Neural progenitor cell (in vitro differentiated cells): ENCODE measurements at regions not wholly inside any gene's neighbourhood (a gene's known extent, or its start where the extent isn't known, plus 50 kb on each side); places are given as distances from the start of the nearest gene placed in this dataset.
A peak's percentile ranks its signal among the peaks of the same experiment; 100 is the strongest.

ENCODE experiments used
- DNase-seq: peaks from one replicate; pipeline ENCODE4 v3.0.0-alpha.2; 2016; ENCODE audit warnings: low spot score
- H2AFZ ChIP-seq: fragments of 200-600 bp; sonication (generic); replicated peaks from 2 replicates; pipeline ENCODE4 v1.6.1; 2016; ENCODE audit warnings: antibody characterized with exemption
- H3F3A ChIP-seq: fragments of 200-600 bp; sonication (generic); 2 replicates; pipeline ENCODE4 v1.6.1; 2016; ENCODE audit warnings: antibody characterized with exemption, low read depth
- H3K27ac ChIP-seq: fragments of 200-600 bp; sonication (generic); 2 replicates; pipeline ENCODE4 v1.5.1; 2016; ENCODE audit warnings: mild to moderate bottlenecking
- H3K27me3 ChIP-seq: fragments of 200-600 bp; sonication (generic); 2 replicates; pipeline ENCODE4 v1.6.1; 2016; ENCODE audit warnings: mild to moderate bottlenecking, moderate library complexity
- H3K36me3 ChIP-seq: fragments of 200-600 bp; sonication (generic); 2 replicates; pipeline ENCODE4 v1.5.1; 2016
- H3K4me1 ChIP-seq: fragments of 200-600 bp; sonication (generic); 2 replicates; pipeline ENCODE4 v1.6.1; 2016; ENCODE audit warnings: mixed run types
- H3K4me2 ChIP-seq: fragments of 200-600 bp; sonication (generic); 2 replicates; pipeline ENCODE4 v1.6.1; 2016
- H3K4me3 ChIP-seq: fragments of 200-600 bp; sonication (generic); 2 replicates; pipeline ENCODE4 v1.5.1; 2016
- H3K79me2 ChIP-seq: fragments of 200-600 bp; sonication (generic); 2 replicates; pipeline ENCODE4 v1.6.1; 2016; ENCODE audit warnings: low read depth
- H3K9ac ChIP-seq: fragments of 200-600 bp; sonication (generic); 2 replicates; pipeline ENCODE4 v1.6.1; 2016
- H3K9me3 ChIP-seq: fragments of 200-600 bp; sonication (generic); 2 replicates; pipeline ENCODE4 v1.5.1; 2016; ENCODE audit warnings: low read depth
- H4K20me1 ChIP-seq: fragments of 200-600 bp; sonication (generic); 2 replicates; pipeline ENCODE4 v1.6.1; 2016; ENCODE audit warnings: low read depth
- H3K27ac Mint-ChIP-seq: 3 replicates; pipeline ENCODE4 v1.8.0; 2021; ENCODE audit warnings: mixed read lengths
- H3K27me3 Mint-ChIP-seq: 2 replicates; pipeline ENCODE4 v1.8.0; 2022; ENCODE audit warnings: low read depth, mild to moderate bottlenecking, inconsistent platforms, moderate library complexity, mixed read lengths; ENCODE audit not compliant: insufficient read depth
- H3K36me3 Mint-ChIP-seq: 3 replicates; pipeline ENCODE4 v1.8.0; 2021; ENCODE audit warnings: mixed read lengths
- H3K4me1 Mint-ChIP-seq: 3 replicates; pipeline ENCODE4 v1.8.0; 2021; ENCODE audit warnings: mixed read lengths
- H3K4me3 Mint-ChIP-seq: 3 replicates; pipeline ENCODE4 v1.8.0; 2021; ENCODE audit warnings: mild to moderate bottlenecking, moderate library complexity, mixed read lengths
- H3K9me3 Mint-ChIP-seq: 3 replicates; pipeline ENCODE4 v1.8.0; 2020; ENCODE audit warnings: mixed read lengths
- EZH2 ChIP-seq: fragments of 200-600 bp; sonication (generic); IDR thresholded peaks from 2 replicates; pipeline ENCODE4 v1.6.1; 2017; ENCODE audit warnings: antibody characterized with exemption, mild to moderate bottlenecking, moderate library complexity
- EZH2phosphoT487 ChIP-seq: fragments of 200-600 bp; sonication (generic); IDR thresholded peaks from 2 replicates; pipeline ENCODE4 v1.6.1; 2017; ENCODE audit warnings: antibody characterized with exemption
- TF ChIP-seq, protein P1 (sequence below): fragments of 200-600 bp; sonication (generic); IDR thresholded peaks from 2 replicates; pipeline ENCODE4 v1.5.1; 2017; ENCODE audit warnings: antibody characterized with exemption, mild to moderate bottlenecking

DNA sequence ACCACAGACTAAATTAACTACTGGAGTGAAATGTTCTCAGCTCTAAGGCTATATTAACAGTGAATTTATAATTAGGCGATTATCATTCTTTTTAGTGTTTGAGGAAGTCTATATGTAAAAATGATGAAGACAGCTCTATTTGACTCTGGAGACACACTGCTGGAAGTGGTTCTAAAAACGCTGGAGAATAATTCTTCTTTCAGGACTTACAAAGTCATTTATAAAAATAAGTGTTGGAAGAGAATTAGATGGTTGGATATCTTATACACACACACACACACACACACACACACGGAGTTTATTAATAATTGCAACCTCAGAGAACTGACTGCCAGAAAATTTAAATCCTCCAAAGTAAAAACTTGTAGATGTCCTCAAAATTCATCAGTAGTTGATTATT is 1171.3 kb downstream of the EFNB2 start:
- DNase-seq: no peak
- no peaks in the 10 kb centered on the region for H3K27me3 ChIP-seq
- Mint-ChIP-seq H3K4me3 (peak overlapping the region; percentile 62), H3K4me1 (peaks cover 42% of the 10 kb centered on the region), H3K27ac (peak overlapping the region; percentile 95), H3K36me3 (peaks cover 6% of the 10 kb centered on the region), H3K27me3 (peaks cover 2% of the 10 kb centered on the region), H3K9me3 (peaks cover 5% of the 10 kb centered on the region)
- no peak overlapping the region for H3K27ac ChIP-seq
- no peaks in the 10 kb centered on the region for H3K36me3 ChIP-seq
- peak overlapping the region; percentile 44 for H3K4me2 ChIP-seq
- H3K4me3 ChIP-seq: no peak overlapping the region
- peak overlapping the region; percentile 23 for H2AFZ ChIP-seq
- peaks cover 12% of the 10 kb centered on the region for H3K4me1 ChIP-seq
- H3K9ac ChIP-seq: no peak overlapping the region
- no peaks in the 10 kb centered on the region for H3K79me2 ChIP-seq
- no peaks in the 10 kb centered on the region for H4K20me1 ChIP-seq
- TF ChIP-seq EZH2phosphoT487 (no peak), EZH2 (no peak)
- TF ChIP-seq, protein P1, sequence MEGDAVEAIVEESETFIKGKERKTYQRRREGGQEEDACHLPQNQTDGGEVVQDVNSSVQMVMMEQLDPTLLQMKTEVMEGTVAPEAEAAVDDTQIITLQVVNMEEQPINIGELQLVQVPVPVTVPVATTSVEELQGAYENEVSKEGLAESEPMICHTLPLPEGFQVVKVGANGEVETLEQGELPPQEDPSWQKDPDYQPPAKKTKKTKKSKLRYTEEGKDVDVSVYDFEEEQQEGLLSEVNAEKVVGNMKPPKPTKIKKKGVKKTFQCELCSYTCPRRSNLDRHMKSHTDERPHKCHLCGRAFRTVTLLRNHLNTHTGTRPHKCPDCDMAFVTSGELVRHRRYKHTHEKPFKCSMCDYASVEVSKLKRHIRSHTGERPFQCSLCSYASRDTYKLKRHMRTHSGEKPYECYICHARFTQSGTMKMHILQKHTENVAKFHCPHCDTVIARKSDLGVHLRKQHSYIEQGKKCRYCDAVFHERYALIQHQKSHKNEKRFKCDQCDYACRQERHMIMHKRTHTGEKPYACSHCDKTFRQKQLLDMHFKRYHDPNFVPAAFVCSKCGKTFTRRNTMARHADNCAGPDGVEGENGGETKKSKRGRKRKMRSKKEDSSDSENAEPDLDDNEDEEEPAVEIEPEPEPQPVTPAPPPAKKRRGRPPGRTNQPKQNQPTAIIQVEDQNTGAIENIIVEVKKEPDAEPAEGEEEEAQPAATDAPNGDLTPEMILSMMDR: no peak
- no peaks in the 10 kb centered on the region for H3K9me3 ChIP-seq
- H3F3A ChIP-seq: no peaks in the 10 kb centered on the region

DNA sequence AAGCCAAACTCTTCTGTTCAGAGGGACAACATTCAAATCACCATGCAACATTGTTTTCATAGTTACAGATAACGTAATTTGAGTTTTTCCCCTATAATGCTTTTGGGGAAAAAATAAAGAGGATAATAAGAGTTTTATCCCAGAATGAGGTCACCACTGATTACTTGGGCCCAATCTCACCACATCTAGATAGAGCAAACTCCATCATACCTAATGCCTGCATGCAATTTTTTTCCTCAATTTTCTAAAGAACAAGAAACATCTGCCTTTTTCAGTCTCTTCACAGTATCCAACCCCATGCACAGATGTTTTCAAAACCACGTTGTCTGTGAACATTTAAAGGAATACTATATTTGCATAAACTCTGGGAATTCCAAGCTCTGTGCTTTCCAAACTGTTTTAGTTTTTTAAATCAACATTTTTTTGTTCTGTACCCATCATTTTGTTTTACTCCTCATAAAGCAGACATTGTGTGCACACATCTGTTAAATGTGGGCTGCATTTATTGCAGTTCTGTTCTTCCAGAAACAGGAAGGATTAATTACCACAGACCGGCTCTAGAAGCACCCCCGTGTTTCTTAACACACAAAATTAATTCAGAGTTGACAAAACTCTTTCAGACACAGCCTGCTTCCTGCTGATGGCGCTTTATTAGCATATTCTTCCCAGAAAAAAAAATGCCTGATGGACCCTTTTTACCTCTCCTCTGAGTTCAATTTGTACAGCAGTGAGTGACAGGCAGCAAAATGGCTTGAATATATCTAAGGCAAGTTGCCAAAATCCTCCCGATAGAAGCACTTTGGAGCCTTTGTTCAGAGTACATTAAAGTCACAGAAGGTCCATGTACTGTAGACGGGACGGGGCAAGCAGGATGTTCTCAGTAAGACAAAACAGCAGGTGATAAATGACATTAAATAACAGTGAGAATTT is 1171.9 kb downstream of the EFNB2 start:
- no peak overlapping the region for H3K9ac ChIP-seq
- H3K27ac ChIP-seq: no peak overlapping the region
- H2AFZ ChIP-seq: peak overlapping the region; percentile 23
- peaks cover 44% of the 10 kb centered on the region for H3K4me1 Mint-ChIP-seq
- H3K79me2 ChIP-seq: no peaks in the 10 kb centered on the region
- TF ChIP-seq EZH2 (no peak), EZH2phosphoT487 (no peak)
- TF ChIP-seq, protein P1: no peak
- H3K4me2 ChIP-seq: peak overlapping the region; percentile 44
- peaks cover 5% of the 10 kb centered on the region for H3K36me3 Mint-ChIP-seq
- H3K9me3 Mint-ChIP-seq: peaks cover 7% of the 10 kb centered on the region
- no peaks in the 10 kb centered on the region for H3F3A ChIP-seq
- H3K4me3 Mint-ChIP-seq: peak overlapping the region; percentile 62
- peaks cover 12% of the 10 kb centered on the region for H3K4me1 ChIP-seq
- H3K36me3 ChIP-seq: no peaks in the 10 kb centered on the region
- no peaks in the 10 kb centered on the region for H4K20me1 ChIP-seq
- DNase-seq: peak; percentile 20
- no peaks in the 10 kb centered on the region for H3K27me3 ChIP-seq
- peaks cover 2% of the 10 kb centered on the region for H3K27me3 Mint-ChIP-seq
- no peaks in the 10 kb centered on the region for H3K9me3 ChIP-seq
- peak overlapping the region; percentile 95 for H3K27ac Mint-ChIP-seq
- no peak overlapping the region for H3K4me3 ChIP-seq

DNA sequence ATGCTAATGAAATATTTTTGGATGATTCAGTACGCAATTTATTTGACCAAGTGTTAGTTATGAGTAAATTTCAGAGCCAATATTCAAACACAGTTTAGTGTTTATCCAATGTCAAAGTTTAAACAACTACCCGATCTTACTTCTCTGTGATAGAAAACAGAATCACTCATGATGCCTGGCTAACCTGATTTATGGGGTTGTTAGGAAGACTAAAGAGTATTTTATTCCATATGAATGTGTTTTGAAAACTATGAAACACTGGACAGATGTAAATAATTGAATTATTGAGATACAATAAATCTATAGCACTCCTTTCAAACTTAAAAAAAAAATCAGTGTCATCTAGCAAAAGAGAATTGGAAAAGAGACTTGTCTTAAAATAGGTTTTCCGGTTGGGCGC is 1181.8 kb downstream of the EFNB2 start:
- Histone ChIP-seq H3K4me3 (no peak overlapping the region), H3K27ac (no peak overlapping the region), H3F3A (no peaks in the 10 kb centered on the region), H4K20me1 (no peaks in the 10 kb centered on the region), H3K9me3 (no peaks in the 10 kb centered on the region), H3K4me2 (no peak overlapping the region), H3K4me1 (no peaks in the 10 kb centered on the region), H2AFZ (no peak overlapping the region), H3K27me3 (no peaks in the 10 kb centered on the region), H3K36me3 (no peaks in the 10 kb centered on the region), H3K9ac (no peak overlapping the region), H3K79me2 (no peaks in the 10 kb centered on the region)
- no peak for DNase-seq
- Mint-ChIP-seq H3K4me1 (peaks cover 5% of the 10 kb centered on the region), H3K9me3 (peaks cover 13% of the 10 kb centered on the region), H3K27me3 (peaks cover 4% of the 10 kb centered on the region), H3K36me3 (peaks cover 10% of the 10 kb centered on the region), H3K4me3 (no peak overlapping the region), H3K27ac (no peak overlapping the region)
- TF ChIP-seq EZH2phosphoT487 (no peak), EZH2 (no peak)
- TF ChIP-seq, protein P1: no peak
